ENCODE measurements at regions not wholly inside any gene's neighbourhood (a gene's known extent, or its start where the extent isn't known, plus 50 kb on each side); places are given as distances from the start of the nearest gene placed in this dataset.

GRCh38 chr2:155675920-155676319 lies 656.6 kb downstream of the NR4A2 start:
- H3K4me3 ChIP-seq = no peak overlapping the region
- H3K27ac ChIP-seq = no peak overlapping the region
- no peaks in the 10 kb centered on the region for H3K27me3 ChIP-seq
- WGBS, 2 donors (ENCODE audit: low coverage in 1 of 2) = 65 to 84% methylated on average over 2 of the region's 2 CpGs
- H3K36me3 ChIP-seq = no peaks in the 10 kb centered on the region
- no peaks in the 10 kb centered on the region for H3K4me1 ChIP-seq
- peaks cover 0 to 19% (median 0%) of the 10 kb centered on the region in 3 donors for H3K9me3 ChIP-seq
- TF ChIP-seq POLR2AphosphoS5 (IDR thresholded peaks at IDR 0.05) = no peak
- no peak for TF ChIP-seq POLR2A (IDR thresholded peaks at IDR 0.05)
- TF ChIP-seq CTCF (IDR thresholded peaks at IDR 0.05) = no peak
- no peak for TF ChIP-seq EP300 (IDR thresholded peaks at IDR 0.05)
- ATAC-seq = no peak

GRCh38 chr2:155665704-155666103 lies 666.8 kb downstream of the NR4A2 start:
- no peak for ATAC-seq
- 67 to 74% methylated on average over 2 to 4 of the region's 5 CpGs for WGBS, 2 donors (ENCODE audit: low coverage in 1 of 2)
- TF ChIP-seq POLR2AphosphoS5 (IDR thresholded peaks at IDR 0.05) (no peak), EP300 (IDR thresholded peaks at IDR 0.05) (no peak), CTCF (IDR thresholded peaks at IDR 0.05) (no peak), POLR2A (IDR thresholded peaks at IDR 0.05) (no peak)
- Histone ChIP-seq H3K27me3 (no peaks in the 10 kb centered on the region), H3K4me1 (no peaks in the 10 kb centered on the region), H3K9me3 (no peaks in the 10 kb centered on the region), H3K4me3 (no peak overlapping the region), H3K36me3 (no peaks in the 10 kb centered on the region), H3K27ac (no peak overlapping the region)

DNA sequence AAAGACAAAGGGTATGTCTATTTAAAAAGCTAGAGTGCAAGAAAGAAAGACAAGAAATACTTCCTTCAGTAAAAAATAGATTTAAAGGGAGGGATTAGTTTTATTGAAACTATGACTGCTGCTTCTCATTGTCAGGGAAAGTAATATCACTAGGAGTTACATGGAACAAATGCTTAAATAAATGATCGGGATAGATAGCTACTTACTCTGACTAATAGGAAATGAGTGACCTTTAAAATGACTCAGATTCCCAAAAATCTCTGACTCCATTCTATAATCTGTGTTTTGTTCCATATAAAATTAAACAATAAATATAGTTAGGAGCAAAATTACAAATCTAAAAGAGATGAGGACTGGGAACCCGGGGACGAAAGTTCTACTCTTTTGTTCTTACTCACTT lies 669.3 kb downstream of the NR4A2 start:
- H3K4me1 ChIP-seq = no peaks in the 10 kb centered on the region
- no peaks in the 10 kb centered on the region for H3K36me3 ChIP-seq
- no peak for ATAC-seq
- no peaks in the 10 kb centered on the region for H3K9me3 ChIP-seq
- no peak overlapping the region for H3K27ac ChIP-seq
- no peak overlapping the region for H3K4me3 ChIP-seq
- TF ChIP-seq POLR2AphosphoS5 (IDR thresholded peaks at IDR 0.05) (no peak), EP300 (IDR thresholded peaks at IDR 0.05) (no peak), CTCF (IDR thresholded peaks at IDR 0.05) (no peak), POLR2A (IDR thresholded peaks at IDR 0.05) (no peak)
- 51 to 77% methylated on average over 3 of the region's 3 CpGs for WGBS, 2 donors (ENCODE audit: low coverage in 1 of 2)
- no peaks in the 10 kb centered on the region for H3K27me3 ChIP-seq

GRCh38 chr2:155662224-155662623 lies 670.3 kb downstream of the NR4A2 start:
- Histone ChIP-seq H3K27ac (no peak overlapping the region), H3K36me3 (no peaks in the 10 kb centered on the region), H3K27me3 (no peaks in the 10 kb centered on the region), H3K4me3 (no peak overlapping the region), H3K9me3 (no peaks in the 10 kb centered on the region), H3K4me1 (no peaks in the 10 kb centered on the region)
- TF ChIP-seq POLR2AphosphoS5 (IDR thresholded peaks at IDR 0.05) = no peak
- no peak for TF ChIP-seq POLR2A (IDR thresholded peaks at IDR 0.05)
- TF ChIP-seq EP300 (IDR thresholded peaks at IDR 0.05) = no peak
- no peak for TF ChIP-seq CTCF (IDR thresholded peaks at IDR 0.05)
- 87 to 94% methylated on average over 4 of the region's 4 CpGs for WGBS, 2 donors (ENCODE audit: low coverage in 1 of 2)
- no peak for ATAC-seq

DNA sequence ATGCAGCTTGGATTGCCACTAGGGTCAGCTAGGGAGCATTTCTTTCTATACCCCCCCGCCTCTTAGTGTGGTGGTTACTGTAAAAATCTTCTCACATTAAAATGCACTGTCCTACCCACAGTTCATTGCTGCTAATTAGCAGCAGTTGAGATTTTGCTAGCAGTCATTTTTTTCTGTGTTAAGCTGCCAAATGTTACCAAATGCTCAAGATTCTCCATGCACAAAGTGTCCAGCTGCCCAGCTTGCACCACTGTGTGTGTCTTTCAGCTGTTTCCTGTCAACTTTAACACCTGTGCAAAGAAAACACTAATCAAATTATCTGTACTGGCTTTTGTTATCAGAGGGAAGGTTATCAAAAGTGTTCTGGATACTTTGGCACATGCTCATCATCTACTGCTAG lies 679.3 kb downstream of the NR4A2 start:
- no peaks in the 10 kb centered on the region for H3K4me1 ChIP-seq
- H3K36me3 ChIP-seq = no peaks in the 10 kb centered on the region
- ATAC-seq = no peak
- no peaks in the 10 kb centered on the region for H3K27me3 ChIP-seq
- H3K27ac ChIP-seq = no peak overlapping the region
- TF ChIP-seq POLR2A (IDR thresholded peaks at IDR 0.05) = no peak
- no peak for TF ChIP-seq POLR2AphosphoS5 (IDR thresholded peaks at IDR 0.05)
- no peak for TF ChIP-seq CTCF (IDR thresholded peaks at IDR 0.05)
- TF ChIP-seq EP300 (IDR thresholded peaks at IDR 0.05) = no peak
- WGBS, 2 donors (ENCODE audit: low coverage in 1 of 2) = 71 to 73% methylated on average over 1 of the region's 1 CpG
- no peaks in the 10 kb centered on the region for H3K9me3 ChIP-seq
- H3K4me3 ChIP-seq = no peak overlapping the region

Measured in gastroesophageal sphincter (tissue), 4 donors.